OCI-LY1 (cell line): ENCODE measurements at regions not wholly inside any gene's neighbourhood (a gene's known extent, or its start where the extent isn't known, plus 50 kb on each side); places are given as distances from the start of the nearest gene placed in this dataset.
"Not testable (repeated sequence)": the region's sequence is repeated elsewhere in the genome, so short reads cannot be mapped to it uniquely, and the experiment has no call there.

Experiments
- H2AFZ ChIP-seq: fragments of 200-600 bp; sonication (generic), shearing (Covaris generic); 2 replicates; pipeline ENCODE4 v1.6.0; 2014; ENCODE audit warnings: antibody characterized with exemption, mild to moderate bottlenecking, low read length
- H3F3A ChIP-seq: fragments of 200-600 bp; sonication (generic), shearing (Covaris generic); 2 replicates; pipeline ENCODE4 v1.6.0; 2014; ENCODE audit warnings: mild to moderate bottlenecking, antibody characterized with exemption, low read length, moderate library complexity; ENCODE audit not compliant: insufficient read depth
- H3K27ac ChIP-seq: fragments of 200-600 bp; sonication (generic); 2 replicates; pipeline ENCODE4 v1.5.1; 2014; ENCODE audit warnings: low read length, mixed run types, mild to moderate bottlenecking, low read depth; ENCODE audit not compliant: poor library complexity, severe bottlenecking
- H3K27me3 ChIP-seq: fragments of 200-600 bp; sonication (generic); 2 replicates; pipeline ENCODE4 v1.6.0; 2014; ENCODE audit warnings: antibody characterized with exemption, mild to moderate bottlenecking, low read length, moderate library complexity; ENCODE audit not compliant: insufficient read depth
- H3K36me3 ChIP-seq: fragments of 200-600 bp; sonication (generic); 2 replicates; pipeline ENCODE4 v1.6.1; 2014; ENCODE audit warnings: mild to moderate bottlenecking, antibody characterized with exemption, low read length, moderate library complexity, mixed read lengths; ENCODE audit not compliant: insufficient read depth
- H3K4me1 ChIP-seq: fragments of 200-600 bp; sonication (generic); 2 replicates; pipeline ENCODE4 v1.5.1; 2014; ENCODE audit warnings: mild to moderate bottlenecking, low read length, moderate library complexity; ENCODE audit not compliant: insufficient read depth, severe bottlenecking
- H3K4me2 ChIP-seq: fragments of 200-600 bp; sonication (generic), shearing (Covaris generic); 2 replicates; pipeline ENCODE4 v1.6.1; 2014; ENCODE audit warnings: low read length
- H3K4me3 ChIP-seq: fragments of 200-600 bp; sonication (generic); 2 replicates; pipeline ENCODE4 v1.5.1; 2014; ENCODE audit warnings: low read length, low read depth, mild to moderate bottlenecking, mixed read lengths; ENCODE audit not compliant: poor library complexity, severe bottlenecking
- H3K79me2 ChIP-seq: fragments of 200-600 bp; shearing (Covaris generic); 2 replicates; pipeline ENCODE4 v1.6.1; 2016; ENCODE audit warnings: mixed run types, low read length, mixed read lengths; ENCODE audit not compliant: insufficient read depth
- H3K9ac ChIP-seq: fragments of 200-600 bp; sonication (generic), shearing (Covaris generic); 2 replicates; pipeline ENCODE4 v1.6.1; 2014; ENCODE audit warnings: mild to moderate bottlenecking, low read length, mixed read lengths
- H3K9me2 ChIP-seq: fragments of 200-600 bp; sonication (generic), shearing (Covaris generic); 2 replicates; pipeline ENCODE4 v1.6.1; 2014; ENCODE audit warnings: low read depth, mild to moderate bottlenecking, low read length, mixed read lengths
- H3K9me3 ChIP-seq: fragments of 200-600 bp; shearing (Covaris generic); 2 replicates; pipeline ENCODE4 v1.6.1; 2014; ENCODE audit warnings: low read length, mixed read lengths
- H4K20me1 ChIP-seq: fragments of 200-600 bp; sonication (generic), shearing (Covaris generic); 2 replicates; pipeline ENCODE4 v1.6.0; 2016; ENCODE audit warnings: mild to moderate bottlenecking, low read length; ENCODE audit not compliant: insufficient read depth
- EZH2 ChIP-seq: fragments of 200-600 bp; sonication (generic), shearing (Covaris generic); IDR thresholded peaks from 2 replicates; pipeline ENCODE4 v1.8.0; 2017; ENCODE audit warnings: borderline replicate concordance, mixed run types, mild to moderate bottlenecking, antibody characterized with exemption, low read length, moderate library complexity, mixed read lengths
- TF ChIP-seq, protein P1 (sequence below): fragments of 200-600 bp; sonication (generic), shearing (Covaris generic); IDR thresholded peaks from 2 replicates; pipeline ENCODE4 v1.5.1; 2017; ENCODE audit warnings: mild to moderate bottlenecking, antibody characterized with exemption, low read length, moderate library complexity, mixed read lengths

- Histone ChIP-seq H3K36me3 (no peaks in the 10 kb centered on the region), H3K4me2 (peak overlapping the region; percentile 91; the same call in 1 of the 2 replicates), H3K4me1 (peaks cover 24% of the 10 kb centered on the region), H3K79me2 (no peaks in the 10 kb centered on the region), H3K27me3 (peaks cover 5% of the 10 kb centered on the region), H3K9ac (no peak overlapping the region), H3K9me2 (no peaks in the 10 kb centered on the region), H3K4me3 (peak overlapping the region; percentile 80), H4K20me1 (no peaks in the 10 kb centered on the region), H3F3A (no peaks in the 10 kb centered on the region), H3K27ac (no peak overlapping the region), H2AFZ (no peak overlapping the region), H3K9me3 (no peaks in the 10 kb centered on the region)
- TF ChIP-seq EZH2, result no peak
- TF ChIP-seq, protein P1, sequence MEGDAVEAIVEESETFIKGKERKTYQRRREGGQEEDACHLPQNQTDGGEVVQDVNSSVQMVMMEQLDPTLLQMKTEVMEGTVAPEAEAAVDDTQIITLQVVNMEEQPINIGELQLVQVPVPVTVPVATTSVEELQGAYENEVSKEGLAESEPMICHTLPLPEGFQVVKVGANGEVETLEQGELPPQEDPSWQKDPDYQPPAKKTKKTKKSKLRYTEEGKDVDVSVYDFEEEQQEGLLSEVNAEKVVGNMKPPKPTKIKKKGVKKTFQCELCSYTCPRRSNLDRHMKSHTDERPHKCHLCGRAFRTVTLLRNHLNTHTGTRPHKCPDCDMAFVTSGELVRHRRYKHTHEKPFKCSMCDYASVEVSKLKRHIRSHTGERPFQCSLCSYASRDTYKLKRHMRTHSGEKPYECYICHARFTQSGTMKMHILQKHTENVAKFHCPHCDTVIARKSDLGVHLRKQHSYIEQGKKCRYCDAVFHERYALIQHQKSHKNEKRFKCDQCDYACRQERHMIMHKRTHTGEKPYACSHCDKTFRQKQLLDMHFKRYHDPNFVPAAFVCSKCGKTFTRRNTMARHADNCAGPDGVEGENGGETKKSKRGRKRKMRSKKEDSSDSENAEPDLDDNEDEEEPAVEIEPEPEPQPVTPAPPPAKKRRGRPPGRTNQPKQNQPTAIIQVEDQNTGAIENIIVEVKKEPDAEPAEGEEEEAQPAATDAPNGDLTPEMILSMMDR, result no peak
These were observed 143.1 kb upstream of the KCNJ18 start for GRCh38 chr17:21549107-21549687.

GRCh38 chr17:21550031-21550430 lies 142.3 kb upstream of the KCNJ18 start:
- H3F3A ChIP-seq, H3K9me2 ChIP-seq, H3K36me3 ChIP-seq, H4K20me1 ChIP-seq, H2AFZ ChIP-seq, H3K9me3 ChIP-seq, H3K79me2 ChIP-seq, H3K9ac ChIP-seq, H3K27me3 ChIP-seq, H3K27ac ChIP-seq: not testable (repeated sequence)
- peak overlapping the region; percentile 91 for H3K4me2 ChIP-seq
- peaks cover 24% of the 10 kb centered on the region for H3K4me1 ChIP-seq
- H3K4me3 ChIP-seq, result peak overlapping the region; percentile 80

DNA sequence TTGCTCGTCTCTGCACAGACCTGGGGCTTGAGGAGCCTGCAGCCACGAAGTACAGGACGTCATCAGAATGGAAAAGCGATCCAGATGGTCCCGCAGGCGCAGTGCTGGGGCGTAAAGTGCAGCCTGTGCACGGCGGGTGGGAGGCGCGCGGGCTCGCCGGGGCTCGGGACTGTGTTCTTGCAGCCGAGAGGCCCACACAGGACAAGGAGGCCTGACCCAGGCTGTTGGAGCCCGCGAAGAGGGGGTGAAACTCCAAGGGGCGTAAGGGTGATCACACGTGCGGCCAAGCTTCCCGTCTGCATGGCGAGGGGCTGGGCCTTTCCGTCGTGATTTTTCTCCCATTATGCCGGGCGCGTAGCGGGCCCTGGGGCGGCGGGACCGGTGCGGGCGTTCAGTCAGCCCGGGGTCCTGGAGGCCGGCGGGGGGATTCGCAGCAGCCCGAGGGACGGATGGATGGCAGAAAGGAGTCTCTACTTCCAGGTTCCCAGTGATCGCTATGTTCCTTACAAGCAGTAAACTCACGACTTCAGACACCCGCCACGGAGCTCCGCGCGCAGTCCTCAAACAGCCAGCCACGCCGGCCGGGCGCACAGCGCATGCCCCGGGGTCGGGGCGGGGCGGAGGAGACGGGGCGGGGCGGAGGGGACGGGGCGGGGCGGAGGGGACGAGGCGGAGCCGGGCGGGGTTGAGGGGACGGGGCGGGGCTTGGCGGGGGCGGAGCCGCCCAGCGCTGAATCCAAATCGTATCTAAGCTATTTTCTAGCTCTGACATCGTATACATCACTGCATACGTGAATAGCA lies 141.0 kb upstream of the KCNJ18 start:
- peak overlapping the region; percentile 45; the same call in 1 of the 2 replicates for H2AFZ ChIP-seq
- H3K9me2 ChIP-seq, result no peaks in the 10 kb centered on the region
- H3K4me2 ChIP-seq, result peak overlapping the region; percentile 91
- no peaks in the 10 kb centered on the region for H3F3A ChIP-seq
- TF ChIP-seq, protein P1, result no peak
- no peak for TF ChIP-seq EZH2
- peak overlapping the region; percentile 80 for H3K4me3 ChIP-seq
- H3K27me3 ChIP-seq, result peaks cover 5% of the 10 kb centered on the region
- H3K27ac ChIP-seq, result no peak overlapping the region
- H3K4me1 ChIP-seq, result peaks cover 24% of the 10 kb centered on the region
- no peaks in the 10 kb centered on the region for H3K9me3 ChIP-seq
- peak overlapping the region; percentile 66 for H3K9ac ChIP-seq
- H3K79me2 ChIP-seq, result no peaks in the 10 kb centered on the region
- H4K20me1 ChIP-seq, result no peaks in the 10 kb centered on the region
- no peaks in the 10 kb centered on the region for H3K36me3 ChIP-seq

DNA sequence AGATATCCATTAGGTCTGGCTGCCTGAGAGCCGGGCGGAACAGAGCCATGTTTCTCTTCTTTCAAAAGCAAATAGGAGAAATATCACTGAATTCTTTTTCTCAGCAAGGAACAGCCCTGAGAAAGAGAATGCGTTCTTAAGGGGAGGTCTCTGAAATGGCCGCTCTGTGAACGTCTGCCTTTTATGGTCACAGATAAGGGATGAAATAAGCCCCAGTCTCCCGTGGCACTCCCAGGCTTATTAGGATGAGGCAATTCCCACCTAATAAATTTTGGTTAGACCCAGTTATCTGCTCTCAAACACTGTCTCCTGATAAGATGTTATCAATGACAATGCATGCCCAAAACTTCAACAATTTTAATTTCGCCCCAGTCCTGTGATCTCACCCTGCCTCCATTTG lies 133.4 kb upstream of the KCNJ18 start:
- H3K36me3 ChIP-seq, result not testable (repeated sequence)

More for the DNA sequence above, 133.4 kb upstream of the KCNJ18 start:
- not testable (repeated sequence) for H3K9ac ChIP-seq, H3K27ac ChIP-seq, H3F3A ChIP-seq, H3K9me2 ChIP-seq, H4K20me1 ChIP-seq, H3K9me3 ChIP-seq, H2AFZ ChIP-seq, H3K4me3 ChIP-seq, H3K4me1 ChIP-seq, H3K79me2 ChIP-seq, H3K4me2 ChIP-seq, H3K27me3 ChIP-seq
